UCSD-AML1 (cell line): ENCODE measurements at regions not wholly inside any gene's neighbourhood (a gene's known extent, or its start where the extent isn't known, plus 50 kb on each side); places are given as distances from the start of the nearest gene placed in this dataset.

Experiments
- DNase-seq: peaks from one replicate; lab custom pipeline; 2025; ENCODE audit not compliant: unreplicated experiment; lab: John Stamatoyannopoulos, UW

DNA sequence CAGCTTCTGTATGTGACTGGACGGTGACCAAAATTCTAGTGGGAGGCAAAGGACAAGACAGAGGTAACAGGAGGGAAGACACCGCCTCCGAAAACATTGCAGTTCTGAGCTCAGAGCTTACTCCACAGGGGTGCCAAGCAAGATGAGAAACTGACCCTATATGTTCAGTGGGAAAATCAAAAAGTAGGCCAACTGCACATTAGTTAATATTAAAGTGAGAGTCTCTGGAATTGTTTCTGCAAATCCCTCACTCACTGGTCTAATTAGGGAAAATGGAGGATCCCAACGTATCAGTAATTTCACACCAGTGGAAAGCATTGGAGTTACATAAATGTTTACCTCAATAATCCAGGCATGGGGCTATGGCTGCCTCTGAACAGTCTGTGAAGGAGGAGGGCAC lies 313.3 kb upstream of the KCNH8 start:
- DNase-seq, result no peak

DNA sequence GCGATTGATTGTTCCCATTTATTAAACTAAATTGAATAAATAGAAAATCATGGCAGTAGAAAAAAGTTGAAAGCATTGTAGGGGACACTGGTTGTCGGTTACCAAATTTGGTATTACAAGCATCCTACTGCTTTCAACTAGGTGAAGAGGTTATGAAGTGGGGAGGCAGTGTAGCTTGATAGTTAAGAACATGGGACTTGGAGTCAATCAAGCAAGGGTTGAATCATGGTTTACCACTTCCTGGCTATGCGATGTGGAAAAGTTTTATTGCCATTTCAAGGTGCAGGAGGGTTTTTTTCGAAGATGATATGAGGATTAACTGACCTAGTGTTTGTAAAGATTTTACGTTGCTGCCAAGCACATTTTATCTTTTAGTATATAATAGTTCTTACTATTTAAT lies 318.2 kb upstream of the KCNH8 start:
- no peak for DNase-seq

DNA sequence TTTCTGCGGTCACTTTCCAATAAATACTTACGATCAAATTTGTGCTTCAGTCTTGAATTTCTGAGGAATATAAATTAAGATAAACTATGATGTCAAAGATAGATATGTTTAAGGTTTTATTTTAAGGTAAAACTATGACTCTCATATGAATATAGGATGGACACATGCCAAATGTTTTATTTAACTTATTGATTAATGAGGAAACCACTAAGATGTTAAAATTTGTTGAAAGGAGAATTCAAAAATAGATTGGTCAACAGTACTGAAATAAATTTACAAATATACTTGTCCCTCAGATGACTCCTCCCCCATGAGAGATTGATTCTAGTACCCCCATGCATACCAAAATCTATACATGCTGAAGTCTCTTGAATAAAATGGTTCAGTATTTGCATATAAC lies 319.7 kb upstream of the KCNH8 start:
- no peak for DNase-seq

DNA sequence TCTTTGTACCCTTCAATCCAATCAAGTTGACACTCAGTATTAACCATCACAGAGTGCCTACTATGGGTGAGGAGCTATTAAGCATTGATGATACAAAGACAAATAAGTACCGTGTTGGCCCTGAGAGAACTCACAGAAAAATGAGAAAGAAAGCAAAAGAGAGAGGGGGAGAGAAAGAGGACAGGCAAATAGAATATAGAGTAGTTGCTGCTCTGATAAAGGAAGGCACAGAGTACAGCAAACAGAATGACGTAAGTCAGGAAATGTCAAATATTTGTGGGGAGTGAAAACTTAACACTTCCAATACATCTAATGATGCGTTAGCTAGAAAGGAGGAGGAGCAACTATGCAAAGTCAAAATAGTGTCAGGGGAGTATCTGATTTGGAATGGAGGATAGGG lies 320.6 kb upstream of the KCNH8 start:
- no peak for DNase-seq

DNA sequence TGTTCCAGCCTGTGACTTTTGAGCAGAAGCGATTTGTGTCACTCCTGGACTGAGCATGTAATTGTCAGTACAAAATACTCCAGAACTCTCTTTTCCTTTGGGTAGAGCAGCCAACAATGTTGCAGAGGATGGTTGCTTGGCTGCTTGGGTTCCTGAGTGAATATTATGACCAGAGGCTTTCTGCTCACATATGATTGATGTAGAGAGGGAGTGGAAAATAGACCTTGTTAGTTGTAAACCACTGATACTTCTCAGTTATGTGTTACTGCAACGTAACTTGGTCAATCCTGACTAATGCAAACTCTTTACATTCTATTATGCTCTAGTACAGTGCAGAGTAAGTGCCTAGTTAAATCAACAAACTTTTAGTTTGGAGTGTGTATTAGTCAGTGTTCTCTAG lies 322.6 kb upstream of the KCNH8 start:
- no peak for DNase-seq

DNA sequence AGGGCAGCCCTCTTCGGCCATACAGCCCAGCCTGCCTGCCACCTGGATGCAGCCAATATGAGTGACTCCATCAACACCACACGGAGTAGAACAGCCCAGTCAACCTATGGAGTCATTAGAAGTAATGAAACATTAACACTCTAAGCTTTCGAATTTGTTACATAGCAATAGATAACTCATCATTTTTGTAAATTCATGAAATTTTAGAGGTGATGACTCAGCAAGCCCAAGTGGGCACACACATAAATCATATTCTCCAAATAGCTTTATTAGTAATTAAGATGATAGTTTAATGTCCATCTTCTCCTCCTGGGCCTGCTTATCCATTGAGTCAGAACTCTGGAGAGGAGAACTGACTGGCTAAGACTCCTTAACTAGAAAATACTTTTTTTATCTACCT lies 335.0 kb upstream of the KCNH8 start:
- no peak for DNase-seq

DNA sequence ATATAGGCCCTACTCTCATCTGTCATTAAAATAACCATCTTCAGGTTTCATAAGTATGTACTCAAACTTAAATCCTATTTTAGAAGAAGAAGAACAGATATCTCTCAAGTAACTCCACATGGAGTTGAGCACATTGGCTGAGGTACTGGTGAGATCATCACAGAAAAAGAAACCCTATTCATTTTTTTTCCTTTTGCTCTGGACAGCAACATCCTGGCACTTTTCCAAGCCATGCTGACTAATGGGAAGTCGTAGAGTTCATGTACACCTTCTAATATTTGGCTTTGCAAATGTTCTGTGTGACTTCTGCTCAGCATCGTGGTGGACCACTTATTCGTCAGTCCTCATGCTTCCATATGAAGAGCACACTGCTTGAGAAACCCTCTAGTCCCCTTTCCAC lies 336.0 kb upstream of the KCNH8 start:
- no peak for DNase-seq

DNA sequence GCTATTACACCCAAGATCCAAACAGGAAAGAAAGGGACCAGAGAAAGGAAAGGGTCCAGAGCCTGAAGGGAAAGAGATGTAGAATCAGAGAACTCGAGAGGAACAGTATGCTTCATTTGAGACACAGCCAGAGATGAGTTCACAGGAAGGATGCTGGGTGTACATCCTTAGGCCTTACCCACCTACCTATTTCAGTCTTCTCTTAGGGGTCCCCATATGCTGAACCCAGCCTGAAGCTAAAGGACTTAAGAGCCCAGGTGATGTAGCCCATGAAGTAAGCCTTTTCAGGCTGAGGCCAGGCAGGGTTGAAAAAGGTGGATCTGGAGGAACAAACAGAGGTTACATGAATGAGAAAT lies 338.0 kb upstream of the KCNH8 start:
- DNase-seq, result no peak

DNA sequence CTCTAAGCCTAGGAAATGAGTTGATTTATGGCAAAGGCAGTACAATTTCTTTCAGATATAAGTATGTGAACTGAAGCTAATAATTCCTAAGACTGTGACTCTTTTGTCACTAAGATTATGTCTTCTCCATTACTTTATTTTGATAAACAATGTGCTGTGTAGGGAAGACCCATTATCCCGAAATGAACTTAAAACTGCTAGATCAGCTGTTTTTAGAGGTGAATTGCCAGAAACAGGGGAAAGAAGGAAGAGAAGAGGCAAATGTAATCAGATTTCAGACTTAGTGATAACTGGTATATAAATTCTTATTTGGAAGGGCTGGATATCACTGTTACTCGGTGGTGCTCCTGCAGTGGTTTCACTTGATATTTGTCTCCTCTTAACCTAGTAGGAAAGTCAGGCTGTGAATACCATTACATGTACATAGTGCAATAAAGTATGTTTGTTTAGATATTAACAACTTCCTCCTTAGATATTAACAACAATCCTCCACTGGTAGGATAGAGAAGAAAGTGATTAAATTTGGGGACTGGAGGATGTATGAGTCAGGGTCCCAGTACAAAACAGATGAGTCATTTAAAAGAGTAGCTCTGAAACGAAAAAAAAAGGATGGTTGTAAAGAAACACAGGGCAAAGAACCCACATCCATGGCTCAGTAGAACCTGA lies 338.5 kb upstream of the KCNH8 start:
- no peak for DNase-seq

DNA sequence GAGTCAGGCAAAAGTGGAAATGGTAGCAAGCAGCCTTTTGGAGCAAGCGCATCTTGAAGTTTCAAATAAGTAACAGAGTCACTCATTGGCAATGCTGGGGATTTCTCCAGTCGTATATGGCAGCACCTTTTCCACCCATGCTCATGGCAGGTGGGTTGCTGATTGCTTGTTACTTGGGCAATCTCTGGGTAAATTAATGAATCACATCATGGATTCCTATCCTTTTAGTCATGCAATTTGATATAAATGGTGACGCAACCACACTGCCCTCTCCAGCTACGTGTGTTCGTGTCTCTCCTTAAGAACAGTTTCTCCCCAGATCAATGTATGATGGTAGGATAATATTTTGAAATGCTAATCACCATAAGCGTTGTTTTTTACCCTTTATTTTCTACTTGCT lies 339.9 kb upstream of the KCNH8 start:
- no peak for DNase-seq

DNA sequence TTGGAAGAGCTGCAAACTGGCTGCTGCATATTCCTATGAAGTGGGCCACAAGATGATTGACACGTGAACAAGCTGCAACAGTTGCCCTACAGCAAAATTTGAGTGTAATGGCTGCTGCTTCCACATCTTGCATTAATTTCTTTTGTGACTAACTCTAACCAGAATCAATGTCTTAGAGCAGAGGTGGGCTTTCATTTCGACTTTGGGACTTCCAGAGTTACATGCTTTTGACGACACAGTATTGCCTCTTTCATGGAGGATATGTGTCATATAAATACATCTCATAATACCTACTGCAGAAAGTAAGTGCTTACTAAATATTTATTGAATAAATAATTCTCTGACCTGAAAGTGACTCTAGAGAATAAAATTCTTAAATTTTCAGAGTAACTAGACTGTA lies 340.7 kb upstream of the KCNH8 start:
- no peak for DNase-seq

DNA sequence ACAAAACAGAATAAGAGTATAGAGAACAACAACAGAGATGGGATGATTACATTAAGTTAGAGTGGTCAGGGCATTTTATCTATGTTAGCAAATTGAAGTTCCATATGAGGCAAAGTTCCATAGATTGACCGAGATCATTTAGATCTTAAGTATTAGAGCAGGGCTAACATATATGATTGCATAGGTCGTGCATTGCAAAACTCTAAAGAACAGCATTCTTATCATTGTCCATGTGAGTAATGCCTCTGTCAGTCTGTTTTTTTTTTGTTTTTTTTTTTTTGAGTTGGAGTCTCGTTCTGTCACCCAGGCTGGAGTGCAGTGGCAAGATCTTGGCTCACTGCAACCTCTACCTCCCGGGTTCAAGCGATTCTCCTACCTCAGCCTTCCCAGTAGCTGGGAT lies 341.7 kb upstream of the KCNH8 start:
- no peak for DNase-seq

DNA sequence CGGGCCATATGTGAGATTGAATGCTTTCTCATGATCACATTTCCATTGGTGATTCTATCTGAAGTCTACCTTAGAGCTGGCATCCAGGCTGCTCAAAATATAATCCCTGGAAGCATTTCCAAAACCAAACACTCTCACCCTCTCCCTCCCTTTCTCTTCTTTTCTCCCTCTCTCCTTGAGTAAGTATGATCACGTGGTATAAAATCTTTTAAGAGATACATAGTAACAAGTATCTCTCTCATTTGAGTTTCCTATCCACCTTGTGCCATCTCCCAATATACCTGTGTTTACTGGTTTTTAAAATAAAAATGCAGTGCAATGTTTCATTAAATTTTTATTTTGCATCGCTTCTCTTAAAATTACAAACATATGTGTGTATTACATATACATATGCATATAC lies 350.9 kb upstream of the KCNH8 start:
- no peak for DNase-seq

DNA sequence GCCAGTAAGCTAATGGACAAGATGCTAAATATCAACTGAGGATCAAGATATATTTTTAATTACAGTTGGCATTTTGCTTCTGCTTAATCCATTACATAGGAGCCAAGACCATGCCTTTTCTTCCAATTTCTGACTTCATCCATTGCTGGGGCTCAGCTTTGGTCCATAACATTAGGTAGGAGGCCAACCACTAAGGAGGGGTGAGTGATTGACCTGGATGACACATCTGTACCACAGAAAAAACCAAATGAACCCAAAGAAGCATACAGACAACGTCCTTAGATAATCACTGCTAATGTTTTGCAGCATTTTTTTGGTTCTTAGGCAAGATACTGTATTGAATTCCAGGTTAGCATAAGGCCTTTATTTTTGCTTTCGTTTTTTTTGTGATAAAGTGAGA lies 353.2 kb upstream of the KCNH8 start:
- no peak for DNase-seq

DNA sequence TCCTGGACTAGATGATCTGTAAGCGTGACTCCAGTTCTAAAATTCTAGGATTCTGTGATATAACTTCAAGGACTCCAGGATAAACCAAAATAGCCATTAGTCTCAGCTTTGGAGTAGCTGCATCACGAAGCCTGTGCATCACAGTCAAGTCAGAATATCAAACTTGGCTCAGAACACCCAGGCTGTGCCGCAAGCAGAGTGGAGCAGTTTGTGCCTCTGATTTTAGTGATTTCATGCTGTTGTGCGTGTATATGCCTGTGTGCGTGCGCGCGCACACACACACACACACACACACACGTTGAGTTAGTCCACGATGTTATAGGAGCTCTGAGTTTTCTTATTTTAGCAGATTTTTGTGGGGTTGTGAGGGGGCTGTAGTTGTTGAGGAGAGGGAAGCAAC lies 356.6 kb upstream of the KCNH8 start:
- no peak for DNase-seq

DNA sequence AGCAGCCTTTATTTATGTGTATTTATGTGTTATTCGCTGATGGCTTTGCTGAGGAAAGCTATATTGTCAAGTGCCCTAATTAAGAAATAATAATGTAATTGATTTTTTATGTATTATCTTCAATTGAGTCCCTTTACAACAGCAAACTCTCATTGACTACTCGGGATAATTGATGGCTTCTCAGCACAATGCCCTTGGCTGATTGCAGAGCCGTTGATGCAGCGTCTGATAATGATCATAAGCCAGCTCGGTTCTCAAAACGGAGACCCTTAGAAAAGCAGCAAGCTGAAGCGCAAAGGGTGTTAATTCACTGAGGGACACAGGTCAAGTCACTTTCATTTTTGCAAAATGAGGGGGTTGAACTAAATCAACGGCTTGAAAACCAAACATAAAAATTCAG lies 357.1 kb upstream of the KCNH8 start:
- DNase-seq, result no peak

DNA sequence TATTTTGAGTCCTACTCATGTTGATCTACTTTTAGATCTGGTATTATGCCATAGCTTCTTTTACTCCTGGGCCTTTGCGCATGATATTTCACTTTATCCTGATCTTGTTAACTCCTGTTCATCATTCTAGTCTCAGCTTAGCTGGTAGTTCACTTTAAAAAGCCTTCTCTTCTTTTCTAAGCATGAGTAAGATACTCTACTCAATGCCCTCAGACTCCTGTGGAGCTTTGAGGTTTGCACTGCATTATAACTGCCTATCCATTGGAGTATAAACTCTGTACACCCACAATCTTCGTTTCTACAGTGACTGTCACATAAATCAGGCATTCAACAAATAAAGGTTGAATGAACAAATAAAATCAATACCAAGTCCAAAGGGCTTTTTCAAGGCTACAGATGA lies 357.9 kb upstream of the KCNH8 start:
- no peak for DNase-seq

DNA sequence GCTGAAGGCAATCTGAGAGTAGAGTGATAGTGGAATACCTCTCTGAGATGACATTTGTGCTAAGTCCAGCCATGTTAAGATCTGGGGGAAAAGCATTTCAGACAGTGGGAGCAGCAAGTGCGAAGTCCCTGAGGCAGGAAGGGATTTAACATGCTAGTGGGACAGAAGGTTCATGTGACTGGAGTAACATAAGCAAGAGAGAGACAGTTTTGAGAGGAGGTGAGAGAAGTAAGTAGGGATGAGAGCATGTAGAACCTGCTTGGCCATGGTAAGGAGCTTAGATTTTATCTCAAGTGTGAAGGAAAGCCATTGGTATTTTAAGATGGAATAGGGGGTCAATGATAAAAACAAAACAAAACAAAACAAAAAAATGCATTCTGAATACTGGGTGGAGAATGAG lies 358.6 kb upstream of the KCNH8 start:
- no peak for DNase-seq

DNA sequence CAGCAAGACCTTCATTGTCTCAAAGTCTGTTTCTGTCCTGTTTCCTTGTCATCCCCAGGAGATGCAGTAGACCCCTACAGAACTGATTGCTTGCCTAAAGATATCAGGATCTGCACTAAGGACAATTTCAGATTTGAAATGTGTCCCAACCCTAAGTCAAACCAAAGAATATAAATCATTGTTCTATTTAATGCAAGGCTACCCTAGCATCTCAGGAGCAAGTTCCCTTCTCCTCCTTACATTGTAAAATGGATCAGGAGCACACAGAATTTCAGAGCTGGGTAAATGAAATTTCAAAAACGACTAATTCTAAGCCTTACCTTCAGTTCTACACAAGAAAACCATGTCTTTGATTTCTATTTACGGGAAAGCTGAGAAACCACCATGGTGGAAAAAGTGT lies 360.9 kb upstream of the KCNH8 start:
- DNase-seq, result no peak

DNA sequence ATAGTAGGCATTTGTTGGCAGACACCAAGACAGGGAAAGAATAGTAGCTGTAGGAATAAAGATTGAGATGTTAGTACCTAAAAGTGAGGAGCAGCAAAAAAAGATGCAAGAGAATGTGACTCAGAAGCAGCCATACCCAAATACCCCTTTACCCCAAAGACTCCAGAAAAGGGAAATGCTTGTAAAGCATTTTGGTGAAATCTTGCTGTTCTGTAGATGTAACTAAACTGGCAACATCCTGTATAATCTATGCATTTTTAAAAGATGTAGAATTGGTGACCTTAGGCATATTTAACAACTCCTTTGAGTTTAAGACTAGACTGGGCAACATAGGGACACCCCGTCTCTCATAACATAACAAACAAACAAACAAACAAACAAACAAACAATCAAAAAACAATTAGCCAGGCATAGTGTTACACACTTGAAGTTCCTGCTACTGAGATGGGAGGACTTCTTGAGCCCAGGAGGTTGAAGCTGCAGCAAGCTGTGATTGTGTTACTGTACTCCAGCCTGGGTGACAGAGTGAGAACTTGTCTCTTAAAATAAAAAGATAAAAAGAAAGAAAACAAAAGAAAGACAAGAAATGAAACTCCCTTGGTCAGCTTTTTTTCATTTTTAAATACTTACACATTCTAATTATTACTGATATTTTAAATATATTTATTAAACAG lies 361.5 kb upstream of the KCNH8 start:
- no peak for DNase-seq

DNA sequence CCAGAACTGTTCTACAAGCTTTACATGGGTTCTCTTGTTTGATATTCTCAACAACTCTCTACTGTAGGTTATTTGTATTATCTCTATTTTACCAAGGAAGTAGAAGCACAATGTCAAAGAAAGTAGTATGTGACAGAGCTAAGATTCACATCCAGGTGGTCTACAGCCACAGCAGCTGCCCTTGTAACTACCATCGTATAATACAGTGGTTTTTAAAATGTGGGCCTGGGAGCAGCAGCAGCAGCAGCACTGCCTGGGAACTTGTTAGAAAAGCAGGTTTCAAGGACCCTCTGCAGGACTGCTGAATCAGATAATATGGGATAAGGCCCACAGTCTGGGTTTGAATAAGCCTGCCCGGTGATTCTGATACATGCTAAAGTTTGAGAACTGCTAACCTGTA lies 357.1 kb upstream of the SATB1 start:
- no peak for DNase-seq

DNA sequence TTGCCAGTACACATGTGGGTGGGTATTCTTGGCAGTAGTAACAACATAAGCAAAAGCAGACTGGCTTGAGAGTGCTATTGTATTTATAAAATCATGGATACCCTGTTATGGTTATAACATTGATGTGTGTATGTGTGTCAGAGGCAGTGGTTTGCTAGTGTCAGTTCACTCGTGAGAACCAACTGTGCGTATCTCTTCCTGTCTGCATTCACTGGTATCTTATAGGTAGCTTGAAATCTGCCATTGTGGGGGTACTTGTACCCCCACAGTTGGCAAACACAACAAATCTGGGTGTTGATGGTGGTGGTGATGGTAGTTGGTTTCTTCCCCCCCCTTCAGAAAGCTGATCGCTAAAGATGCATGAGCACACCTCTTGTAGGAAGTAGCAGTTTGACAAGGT lies 355.8 kb upstream of the SATB1 start:
- DNase-seq, result no peak

DNA sequence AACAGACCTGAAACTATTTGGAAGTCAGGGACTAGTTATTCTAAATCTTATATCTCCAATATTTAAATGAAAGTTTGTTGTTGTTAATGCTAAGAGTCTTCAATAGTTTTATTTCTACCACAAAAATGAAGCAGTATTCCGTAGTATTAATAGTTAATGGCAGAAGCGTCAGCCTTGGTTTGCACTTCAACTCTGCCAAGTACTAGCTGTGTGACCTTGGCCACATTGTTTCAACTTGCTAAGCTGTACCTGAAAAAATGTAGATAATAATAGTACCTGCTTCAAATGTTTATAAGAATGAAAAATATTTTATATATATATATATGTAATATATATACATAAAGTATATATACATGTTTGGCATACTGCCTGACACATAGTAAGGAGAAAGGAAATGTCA lies 354.6 kb upstream of the SATB1 start:
- no peak for DNase-seq
